H1 (cell line): ENCODE measurements at regions not wholly inside any gene's neighbourhood (a gene's known extent, or its start where the extent isn't known, plus 50 kb on each side); places are given as distances from the start of the nearest gene placed in this dataset.

Experiments used
- CTCF ChIA-PET: fragments of 300-600 bp; sonication (Branson Sonifier 250); formaldehyde crosslinking; loops from one replicate; lab custom pipeline; 2021; ENCODE audit not compliant: partially characterized antibody; lab: Charles Lee
- POLR2A ChIA-PET: fragments of 300-600 bp; sonication (Branson Sonifier 250); formaldehyde crosslinking; loops from one replicate; lab custom pipeline; 2021; ENCODE audit warnings: inconsistent platforms; ENCODE audit not compliant: partially characterized antibody; lab: Charles Lee
- DNase-seq, 2 experiments: peaks; one replicate each; pipeline versions ENCODE4 v3.0.0 to v3.0.0-alpha.2; 2010 to 2022; ENCODE audit warnings: low spot score in 2 of 2, low read depth in 1 of 2, mixed read lengths in 1 of 2
- FAIRE-seq: peaks from 2 replicates; lab custom pipeline; 2011; peaks lifted over from hg19 to GRCh38; lab: Jason Lieb, UNC
- H2AFZ ChIP-seq: 2 replicates; pipeline ENCODE4 v1.8.1; 2012; ENCODE audit warnings: low read length, inconsistent platforms
- H2AK5ac ChIP-seq: 2 replicates; pipeline ENCODE4 v1.6.1; 2013; ENCODE audit warnings: low read depth, low read length
- H2BK120ac ChIP-seq: replicated peaks from 2 replicates; pipeline ENCODE3; 2013; ENCODE audit warnings: low read depth, low read length, inconsistent platforms
- H2BK12ac ChIP-seq: 2 replicates; pipeline ENCODE4 v1.6.1; 2013; ENCODE audit warnings: low read depth, low read length
- H2BK15ac ChIP-seq: 2 replicates; pipeline ENCODE4 v1.6.1; 2013; ENCODE audit warnings: low read length
- H2BK20ac ChIP-seq: 2 replicates; pipeline ENCODE4 v1.6.1; 2013; ENCODE audit warnings: low read length
- H2BK5ac ChIP-seq: 2 replicates; pipeline ENCODE4 v1.6.1; 2013; ENCODE audit warnings: low read depth, low read length
- H3K14ac ChIP-seq: 2 replicates; pipeline ENCODE4 v1.6.1; 2013; ENCODE audit warnings: inconsistent platforms; ENCODE audit not compliant: insufficient read length
- H3K18ac ChIP-seq: 2 replicates; pipeline ENCODE4 v1.6.1; 2013; ENCODE audit warnings: low read length; ENCODE audit errors: extremely low read depth
- H3K23ac ChIP-seq: 2 replicates; pipeline ENCODE4 v1.6.1; 2013; ENCODE audit warnings: inconsistent platforms; ENCODE audit not compliant: insufficient read length
- H3K23me2 ChIP-seq: 2 replicates; pipeline ENCODE4 v1.6.1; 2013; ENCODE audit warnings: low read depth, low read length
- H3K27ac ChIP-seq: 2 replicates; pipeline ENCODE4 v1.6.1; 2011; ENCODE audit warnings: low read depth, low read length, inconsistent platforms
- H3K27me3 ChIP-seq, 4 experiments: replicated peaks in 1 of 4; 1 replicate in 1 of 4; 2 replicates in 3 of 4; pipeline versions ENCODE4 v1.6.1 to v1.8.1; 2011 to 2013; ENCODE audit warnings: low read length in 3 of 4, mild to moderate bottlenecking in 3 of 4, inconsistent platforms in 2 of 4, mixed read lengths in 2 of 4, moderate library complexity in 1 of 4; ENCODE audit not compliant: control insufficient read depth in 3 of 4, insufficient read depth in 3 of 4; ENCODE audit errors: extremely low read depth in 1 of 4
- H3K36me3 ChIP-seq, 4 experiments: 2 replicates each; pipeline versions ENCODE4 v1.6.1 to v1.8.1; 2011 to 2013; ENCODE audit warnings: mild to moderate bottlenecking in 4 of 4, low read length in 3 of 4, moderate library complexity in 2 of 4, control low read depth in 1 of 4, inconsistent platforms in 1 of 4; ENCODE audit not compliant: insufficient read depth in 4 of 4, control insufficient read depth in 2 of 4
- H3K4ac ChIP-seq: replicated peaks from 2 replicates; pipeline ENCODE3; 2013; ENCODE audit warnings: low read length, low read depth, mixed read lengths, inconsistent platforms; ENCODE audit not compliant: insufficient read length
- H3K4me1 ChIP-seq, 4 experiments: replicated peaks in 1 of 4; 1 replicate in 1 of 4; 2 replicates in 3 of 4; pipeline versions ENCODE4 v1.6.1 to v1.8.1; 2011 to 2013; ENCODE audit warnings: low read length in 3 of 4, inconsistent platforms in 2 of 4, mixed read lengths in 1 of 4; ENCODE audit not compliant: insufficient read depth in 4 of 4, control insufficient read depth in 3 of 4
- H3K4me2 ChIP-seq, 2 experiments: 2 replicates each; pipeline versions ENCODE4 v1.6.1 to v1.8.1; 2011 to 2013; ENCODE audit warnings: low read depth in 2 of 2, low read length in 2 of 2, control low read depth in 1 of 2, inconsistent platforms in 1 of 2, mild to moderate bottlenecking in 1 of 2; ENCODE audit not compliant: insufficient read depth in 1 of 2
- H3K4me3 ChIP-seq, 4 experiments: fragments of 200-600, 300-600 bp in 1 of 4; sonication (generic), shearing (Covaris generic), sonication (Bioruptor Twin) in 1 of 4; 2 replicates each; pipeline versions ENCODE4 v1.5.1 to v1.8.1; 2011 to 2016; ENCODE audit warnings: low read length in 4 of 4, low read depth in 3 of 4, control low read depth in 2 of 4, inconsistent platforms in 2 of 4, mild to moderate bottlenecking in 2 of 4, mixed read lengths in 1 of 4, moderate library complexity in 1 of 4; ENCODE audit not compliant: insufficient read depth in 2 of 4; ENCODE audit errors: extremely low read depth in 1 of 4
- H3K56ac ChIP-seq: replicated peaks from 2 replicates; pipeline ENCODE3; 2013; ENCODE audit warnings: low read depth, mild to moderate bottlenecking, mixed read lengths, low read length, inconsistent platforms; ENCODE audit not compliant: insufficient read length
- H3K79me1 ChIP-seq: 2 replicates; pipeline ENCODE4 v1.6.1; 2013; ENCODE audit warnings: low read depth, low read length, control low read depth
- H3K79me2 ChIP-seq, 2 experiments: 2 replicates each; pipeline versions ENCODE4 v1.6.1 to v1.8.1; 2012 to 2013; ENCODE audit warnings: low read length in 2 of 2, mild to moderate bottlenecking in 2 of 2, inconsistent platforms in 1 of 2; ENCODE audit not compliant: insufficient read depth in 2 of 2, control insufficient read depth in 1 of 2
- H3K9ac ChIP-seq, 4 experiments: replicated peaks in 1 of 4; 1 replicate in 1 of 4; 2 replicates in 3 of 4; pipeline versions ENCODE4 v1.6.1 to v1.8.1; 2011 to 2013; ENCODE audit warnings: low read depth in 3 of 4, low read length in 3 of 4, control low read depth in 2 of 4, mild to moderate bottlenecking in 2 of 4, moderate library complexity in 2 of 4, inconsistent platforms in 1 of 4; ENCODE audit errors: extremely low read depth in 1 of 4
- H3K9me3 ChIP-seq, 2 experiments: 2 replicates each; pipeline versions ENCODE4 v1.6.1 to v1.8.1; 2012 to 2013; ENCODE audit warnings: mild to moderate bottlenecking in 2 of 2, moderate library complexity in 2 of 2, control low read depth in 1 of 2, inconsistent platforms in 1 of 2, low read depth in 1 of 2, low read length in 1 of 2, mixed read lengths in 1 of 2; ENCODE audit not compliant: insufficient read depth in 2 of 2
- H4K20me1 ChIP-seq, 2 experiments: replicated peaks in 1 of 2; 2 replicates each; pipeline versions ENCODE3 to v1.8.1; 2011 to 2013; ENCODE audit warnings: inconsistent platforms in 2 of 2, low read length in 2 of 2, mild to moderate bottlenecking in 1 of 2; ENCODE audit not compliant: insufficient read depth in 2 of 2, control insufficient read depth in 1 of 2
- H4K5ac ChIP-seq: 2 replicates; pipeline ENCODE4 v1.6.1; 2013; ENCODE audit warnings: low read length, low read depth, mixed read lengths, inconsistent platforms; ENCODE audit not compliant: insufficient read length
- H4K8ac ChIP-seq: 2 replicates; pipeline ENCODE4 v1.8.0; 2013; ENCODE audit warnings: mild to moderate bottlenecking, moderate library complexity, low read length, inconsistent platforms; ENCODE audit not compliant: insufficient read depth; ENCODE audit errors: extremely low read depth
- H4K91ac ChIP-seq: replicated peaks from 2 replicates; pipeline ENCODE3; 2013; ENCODE audit warnings: low read length, mixed read lengths, inconsistent platforms; ENCODE audit not compliant: insufficient read length
- RAD21 ChIP-seq, 2 experiments: IDR thresholded peaks in 1 of 2; conservative IDR thresholded peaks in 1 of 2; 2 replicates each; pipeline ENCODE4 v1.6.1; 2011; ENCODE audit warnings: low read depth in 2 of 2, low read length in 2 of 2, improper control_type of control experiment in 1 of 2, inconsistent platforms in 1 of 2, mild to moderate bottlenecking in 1 of 2, moderate library complexity in 1 of 2
- TAF1 ChIP-seq: IDR thresholded peaks from 2 replicates; pipeline ENCODE4 v1.6.1; 2011; ENCODE audit warnings: mild to moderate bottlenecking, low read depth, low read length
- WGBS, 2 experiments: shearing (Covaris generic) in 1 of 2; methylation state at CpG; one replicate each; pipeline versions ENCODE4 v1.1.6 to v1.1.7; 2013 to 2015; ENCODE audit warnings: low lambda C conversion rate in 2 of 2, mixed read lengths in 2 of 2, inconsistent platforms in 1 of 2, low coverage in 1 of 2, missing lambda C conversion rate in 1 of 2; ENCODE audit not compliant: insufficient replicate concordance in 2 of 2, insufficient coverage in 1 of 2, insufficient read length in 1 of 2; ENCODE audit errors: extremely low coverage in 1 of 2, missing lambda C conversion rate in 1 of 2; 5-methylcytosine and 5-hydroxymethylcytosine counted together

DNA sequence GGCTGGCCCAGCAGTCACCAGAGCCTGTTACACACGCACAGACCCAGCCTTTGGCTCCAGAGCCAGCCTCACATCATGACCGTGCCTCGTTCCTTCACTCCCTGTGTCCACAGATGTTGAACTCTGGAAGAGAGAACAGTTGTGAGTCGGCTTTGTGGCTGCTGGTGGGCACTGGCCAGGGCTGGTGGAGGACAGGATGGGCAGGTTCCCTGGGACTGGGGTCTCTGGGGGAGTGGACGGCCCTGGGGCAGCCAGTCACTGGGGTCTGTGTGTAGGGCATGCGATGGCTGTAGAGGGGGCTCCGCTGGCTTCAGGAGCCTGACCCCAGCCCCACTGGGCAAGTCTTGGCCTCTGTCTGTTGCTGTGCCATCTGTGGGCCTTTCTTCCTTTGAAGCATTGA lies 1070.1 kb downstream of the BRD1 start:
- no peak for FAIRE-seq
- TF ChIP-seq TAF1 (no peak), RAD21 (IDR thresholded peaks at IDR 0.05 in 1 of 2, conservative IDR thresholded peaks at IDR 0.05 in 1 of 2; ENCODE audit: low read depth in 2 of 2, low read length in 2 of 2) (no peak)

More for the DNA sequence above, 1070.1 kb downstream of the BRD1 start:
- no peak overlapping the region for H2BK15ac ChIP-seq
- no peak overlapping the region for H2BK5ac ChIP-seq
- H2AFZ ChIP-seq = no peak overlapping the region
- H3K23me2 ChIP-seq = peaks cover 2% of the 10 kb centered on the region
- H3K36me3 ChIP-seq = no peaks in the 10 kb centered on the region
- no peak overlapping the region for H4K91ac ChIP-seq
- ChIA-PET CTCF (no interaction called here), POLR2A (no interaction called here)
- H3K4me2 ChIP-seq = no peak overlapping the region
- no peak overlapping the region for H3K18ac ChIP-seq
- no peaks in the 10 kb centered on the region; a peak in 1 of 4 replicates for H3K9me3 ChIP-seq
- no peak overlapping the region for H2AK5ac ChIP-seq
- H2BK12ac ChIP-seq = no peak overlapping the region; the same call in 1 of the 2 replicates
- H4K8ac ChIP-seq = peak overlapping the region; percentile 3; the same call in 1 of the 2 replicates
- no peak overlapping the region for H4K5ac ChIP-seq
- no peak overlapping the region for H3K23ac ChIP-seq
- WGBS, 2 experiments = 82% methylated on average over 7 of the region's 7 CpGs; no CpG with 5 or more reads in 1 of the 2 experiments
- H3K27ac ChIP-seq = no peak overlapping the region
- no peak overlapping the region for H3K9ac ChIP-seq
- H3K4ac ChIP-seq = no peak overlapping the region
- no peaks in the 10 kb centered on the region; the same call in 1 of the 2 replicates for H3K79me1 ChIP-seq
- H2BK120ac ChIP-seq = no peak overlapping the region
- no peak overlapping the region for H2BK20ac ChIP-seq
- no peaks in the 10 kb centered on the region for H3K27me3 ChIP-seq
- no peak overlapping the region for H3K4me3 ChIP-seq
- no peaks in the 10 kb centered on the region; a peak in 1 of 7 replicates for H3K4me1 ChIP-seq
- H4K20me1 ChIP-seq = peaks cover 2 to 5% of the 10 kb centered on the region in 2 experiments
- peak in 1 of 2 experiments; percentile 43 for DNase-seq
- H3K56ac ChIP-seq = no peak overlapping the region
- no peak overlapping the region for H3K14ac ChIP-seq
- no peaks in the 10 kb centered on the region for H3K79me2 ChIP-seq
